Activated B cell treated with CpG ODN at 0.5 μM for 24 hours (primary cell): ENCODE measurements at regions not wholly inside any gene's neighbourhood (a gene's known extent, or its start where the extent isn't known, plus 50 kb on each side); places are given as distances from the start of the nearest gene placed in this dataset.

Experiments used
- ATAC-seq: fragments of 200-7000 bp; cut with Tn5 transposase; one replicate; pipeline ENCODE4 v1.10.0; 2021; ENCODE audit warnings: low read depth, mild to moderate bottlenecking, moderate library complexity
- CTCF ChIA-PET: fragments of 350-600 bp; sonication (Branson Sonifier 250); formaldehyde crosslinking; loops from one replicate; lab custom pipeline; 2021; ENCODE audit warnings: antibody characterized with exemption; lab: Charles Lee
- POLR2A ChIA-PET: fragments of 350-600 bp; sonication (Branson Sonifier 250); formaldehyde crosslinking; loops from one replicate; lab custom pipeline; 2021; ENCODE audit warnings: antibody characterized with exemption; lab: Charles Lee
- DNase-seq: peaks from one replicate; pipeline ENCODE4 v3.0.0; 2022
- H3K27ac Mint-ChIP-seq: one replicate; pipeline ENCODE4 v1.8.0; 2020; ENCODE audit warnings: mixed read lengths
- H3K27me3 Mint-ChIP-seq: one replicate; pipeline ENCODE4 v1.8.0; 2021; ENCODE audit warnings: mixed read lengths
- H3K36me3 Mint-ChIP-seq: one replicate; pipeline ENCODE4 v1.8.0; 2021; ENCODE audit warnings: low read depth, mixed read lengths
- H3K4me1 Mint-ChIP-seq: one replicate; pipeline ENCODE4 v1.8.0; 2021; ENCODE audit warnings: mixed read lengths
- H3K4me3 Mint-ChIP-seq: one replicate; pipeline ENCODE4 v1.8.0; 2020; ENCODE audit warnings: mild to moderate bottlenecking, mixed read lengths
- H3K9me3 Mint-ChIP-seq: one replicate; pipeline ENCODE4 v1.8.0; 2020; ENCODE audit warnings: mixed read lengths
- intact Hi-C: fragments of 100-400 bp; cut with micrococcal nuclease; formaldehyde crosslinking; loops from one replicate; pipeline ENCODE4 v1.15.1; 2024
- TF ChIP-seq, protein P1 (sequence below): fragments of 200-600 bp; IDR thresholded peaks from one replicate; pipeline ENCODE4 v1.8.0; 2022; ENCODE audit warnings: antibody characterized with exemption, mild to moderate bottlenecking

- H3K9me3 Mint-ChIP-seq: peaks cover 3% of the 10 kb centered on the region
- no peak for ATAC-seq
Measured at GRCh38 chr15:87115795-87116194, 1036.1 kb downstream of the AGBL1 start.

DNA sequence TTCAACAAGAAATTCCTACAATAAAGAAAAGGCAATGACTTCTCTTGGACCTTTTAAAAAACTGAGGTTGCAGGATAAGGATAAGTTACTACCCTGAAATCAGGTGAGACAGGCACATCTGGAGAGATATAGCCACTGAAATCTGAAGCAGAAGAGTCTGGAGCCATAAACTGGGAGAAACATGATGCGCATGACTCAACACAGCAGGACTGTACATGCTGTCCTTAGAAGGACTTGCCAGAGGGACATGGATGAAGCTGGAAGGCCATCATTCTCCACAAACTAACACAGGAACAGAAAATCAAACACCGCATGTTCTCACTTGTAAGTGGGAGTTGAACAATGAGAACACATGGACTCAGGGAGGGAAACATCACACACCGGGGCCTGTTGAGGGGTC, 1020.2 kb downstream of the AGBL1 start:
- Mint-ChIP-seq H3K36me3 (no peaks in the 10 kb centered on the region), H3K27me3 (no peaks in the 10 kb centered on the region), H3K9me3 (peaks cover 17% of the 10 kb centered on the region), H3K4me3 (no peak overlapping the region), H3K27ac (no peak overlapping the region), H3K4me1 (no peaks in the 10 kb centered on the region)
- CTCF ChIA-PET: no interaction called here
- DNase-seq: no peak
- TF ChIP-seq, protein P1, sequence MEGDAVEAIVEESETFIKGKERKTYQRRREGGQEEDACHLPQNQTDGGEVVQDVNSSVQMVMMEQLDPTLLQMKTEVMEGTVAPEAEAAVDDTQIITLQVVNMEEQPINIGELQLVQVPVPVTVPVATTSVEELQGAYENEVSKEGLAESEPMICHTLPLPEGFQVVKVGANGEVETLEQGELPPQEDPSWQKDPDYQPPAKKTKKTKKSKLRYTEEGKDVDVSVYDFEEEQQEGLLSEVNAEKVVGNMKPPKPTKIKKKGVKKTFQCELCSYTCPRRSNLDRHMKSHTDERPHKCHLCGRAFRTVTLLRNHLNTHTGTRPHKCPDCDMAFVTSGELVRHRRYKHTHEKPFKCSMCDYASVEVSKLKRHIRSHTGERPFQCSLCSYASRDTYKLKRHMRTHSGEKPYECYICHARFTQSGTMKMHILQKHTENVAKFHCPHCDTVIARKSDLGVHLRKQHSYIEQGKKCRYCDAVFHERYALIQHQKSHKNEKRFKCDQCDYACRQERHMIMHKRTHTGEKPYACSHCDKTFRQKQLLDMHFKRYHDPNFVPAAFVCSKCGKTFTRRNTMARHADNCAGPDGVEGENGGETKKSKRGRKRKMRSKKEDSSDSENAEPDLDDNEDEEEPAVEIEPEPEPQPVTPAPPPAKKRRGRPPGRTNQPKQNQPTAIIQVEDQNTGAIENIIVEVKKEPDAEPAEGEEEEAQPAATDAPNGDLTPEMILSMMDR: no peak
- POLR2A ChIA-PET: no interaction called here
- intact Hi-C loops: no loop called here
- no peak for ATAC-seq

More at GRCh38 chr15:87115795-87116194, 1036.1 kb downstream of the AGBL1 start:
- H3K4me3 Mint-ChIP-seq: no peak overlapping the region
- CTCF ChIA-PET: no interaction called here
- H3K36me3 Mint-ChIP-seq: no peaks in the 10 kb centered on the region
- no peak overlapping the region for H3K27ac Mint-ChIP-seq
- TF ChIP-seq, protein P1: no peak
- no peaks in the 10 kb centered on the region for H3K27me3 Mint-ChIP-seq
- no peak for DNase-seq
- intact Hi-C loops: no loop called here
- POLR2A ChIA-PET: no interaction called here
- no peaks in the 10 kb centered on the region for H3K4me1 Mint-ChIP-seq

- POLR2A ChIA-PET: no interaction called here
- Mint-ChIP-seq H3K9me3 (peaks cover 3% of the 10 kb centered on the region), H3K36me3 (no peaks in the 10 kb centered on the region), H3K27ac (no peak overlapping the region), H3K27me3 (no peaks in the 10 kb centered on the region), H3K4me1 (no peaks in the 10 kb centered on the region), H3K4me3 (no peak overlapping the region)
- no peak for ATAC-seq
- CTCF ChIA-PET: no interaction called here
- TF ChIP-seq, protein P1: no peak
- intact Hi-C loops: no loop called here
- DNase-seq: no peak
Measured at GRCh38 chr15:87089551-87089950, 1009.9 kb downstream of the AGBL1 start.

- ATAC-seq: no peak
- H3K4me1 Mint-ChIP-seq: no peaks in the 10 kb centered on the region
- intact Hi-C loops: no loop called here
- POLR2A ChIA-PET: no interaction called here
- H3K27me3 Mint-ChIP-seq: no peaks in the 10 kb centered on the region
- H3K27ac Mint-ChIP-seq: no peak overlapping the region
- peaks cover 6% of the 10 kb centered on the region for H3K9me3 Mint-ChIP-seq
- H3K4me3 Mint-ChIP-seq: no peak overlapping the region
- no peaks in the 10 kb centered on the region for H3K36me3 Mint-ChIP-seq
- no peak for DNase-seq
- TF ChIP-seq, protein P1: no peak
- CTCF ChIA-PET: no interaction called here
Measured at GRCh38 chr15:87083201-87083600, 1003.5 kb downstream of the AGBL1 start.

DNA sequence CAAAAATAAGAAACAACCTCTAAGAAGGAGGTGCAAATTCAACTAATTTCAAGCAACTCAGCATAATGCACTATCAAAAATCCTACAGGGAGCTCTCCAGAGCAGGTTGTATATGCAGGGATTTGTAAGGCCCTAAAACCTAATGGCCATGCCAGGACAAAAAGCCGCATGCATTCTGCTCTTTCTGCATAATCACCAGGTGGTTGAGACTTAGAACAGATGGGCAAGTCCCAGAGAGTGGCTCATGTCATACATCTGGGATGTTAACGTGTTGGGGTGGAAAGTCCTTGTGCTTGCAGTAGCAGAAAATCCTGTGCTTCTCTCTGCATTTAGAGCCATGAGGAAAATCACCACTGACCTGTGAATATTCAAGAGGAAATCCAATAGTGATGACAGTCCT, 1002.9 kb downstream of the AGBL1 start:
- no peak overlapping the region for H3K4me3 Mint-ChIP-seq
- H3K4me1 Mint-ChIP-seq: no peaks in the 10 kb centered on the region
- intact Hi-C loops: no loop called here
- ATAC-seq (no peak), DNase-seq (no peak)
- TF ChIP-seq, protein P1: no peak
- no peaks in the 10 kb centered on the region for H3K27me3 Mint-ChIP-seq
- POLR2A ChIA-PET: no interaction called here
- H3K9me3 Mint-ChIP-seq: peaks cover 3% of the 10 kb centered on the region
- H3K27ac Mint-ChIP-seq: no peak overlapping the region
- CTCF ChIA-PET: no interaction called here
- H3K36me3 Mint-ChIP-seq: no peaks in the 10 kb centered on the region
